ENCODE measurements at regions not wholly inside any gene's neighbourhood (a gene's known extent, or its start where the extent isn't known, plus 50 kb on each side); places are given as distances from the start of the nearest gene placed in this dataset.
"Not testable (repeated sequence)": the region's sequence is repeated elsewhere in the genome, so short reads cannot be mapped to it uniquely, and the experiment has no call there.

GRCh38 chr2:242035858-242036652, 166.5 kb downstream of the RTP5 start:
- Histone ChIP-seq H3K27me3 (ENCODE audit: control insufficient read depth in 2 of 2, insufficient read depth in 2 of 2, low read length in 2 of 2) (peaks cover 0 to 15% of the 10 kb centered on the region in 2 donors), H3K9ac (ENCODE audit: low read depth in 1 of 2, low read length in 2 of 2) (no peak overlapping the region), H3K36me3 (ENCODE audit: control insufficient read depth in 2 of 2, insufficient read depth in 2 of 2, low read length in 2 of 2) (no peaks in the 10 kb centered on the region), H3K4me1 (ENCODE audit: control insufficient read depth in 2 of 2, insufficient read depth in 2 of 2, low read length in 2 of 2) (no peaks in the 10 kb centered on the region), H3K9me3 (ENCODE audit: control insufficient read depth in 2 of 2, low read length in 2 of 2) (no peaks in the 10 kb centered on the region), H3K4me3 (ENCODE audit: low read length in 2 of 2) (no peak overlapping the region), H3K27ac (ENCODE audit: low read depth in 2 of 2, low read length in 2 of 2) (no peak overlapping the region)

GRCh38 chr2:242036653-242036950, 167.1 kb downstream of the RTP5 start:
- H3K4me1 ChIP-seq (ENCODE audit: control insufficient read depth in 2 of 2, insufficient read depth in 2 of 2, low read length in 2 of 2): no peaks in the 10 kb centered on the region
- H3K4me3 ChIP-seq (ENCODE audit: low read length in 2 of 2): no peak overlapping the region
- H3K36me3 ChIP-seq (ENCODE audit: control insufficient read depth in 2 of 2, insufficient read depth in 2 of 2, low read length in 2 of 2): no peaks in the 10 kb centered on the region
- H3K9me3 ChIP-seq (ENCODE audit: control insufficient read depth in 2 of 2, low read length in 2 of 2): no peaks in the 10 kb centered on the region
- no peak overlapping the region for H3K9ac ChIP-seq (ENCODE audit: low read depth in 1 of 2, low read length in 2 of 2)
- peaks cover 0 to 9% of the 10 kb centered on the region in 2 donors for H3K27me3 ChIP-seq (ENCODE audit: control insufficient read depth in 2 of 2, insufficient read depth in 2 of 2, low read length in 2 of 2)
- no peak overlapping the region for H3K27ac ChIP-seq (ENCODE audit: low read depth in 2 of 2, low read length in 2 of 2)

GRCh38 chr2:242038166-242038927, 168.8 kb downstream of the RTP5 start:
- Histone ChIP-seq H3K4me3 (ENCODE audit: low read length in 2 of 2) (no peak overlapping the region), H3K4me1 (ENCODE audit: control insufficient read depth in 2 of 2, insufficient read depth in 2 of 2, low read length in 2 of 2) (no peaks in the 10 kb centered on the region)

GRCh38 chr2:242038928-242039341, 169.4 kb downstream of the RTP5 start:
- no peaks in the 10 kb centered on the region for H3K36me3 ChIP-seq (ENCODE audit: control insufficient read depth in 2 of 2, insufficient read depth in 2 of 2, low read length in 2 of 2)
- H3K4me1 ChIP-seq (ENCODE audit: control insufficient read depth in 2 of 2, insufficient read depth in 2 of 2, low read length in 2 of 2): no peaks in the 10 kb centered on the region
- peaks cover 0 to 4% of the 10 kb centered on the region in 2 donors for H3K27me3 ChIP-seq (ENCODE audit: control insufficient read depth in 2 of 2, insufficient read depth in 2 of 2, low read length in 2 of 2)
- H3K9me3 ChIP-seq (ENCODE audit: control insufficient read depth in 2 of 2, low read length in 2 of 2): no peaks in the 10 kb centered on the region
- no peak overlapping the region for H3K4me3 ChIP-seq (ENCODE audit: low read length in 2 of 2)
- H3K27ac ChIP-seq (ENCODE audit: low read depth in 2 of 2, low read length in 2 of 2): no peak overlapping the region
- H3K9ac ChIP-seq (ENCODE audit: low read depth in 1 of 2, low read length in 2 of 2): no peak overlapping the region

More at GRCh38 chr2:242038166-242038927, 168.8 kb downstream of the RTP5 start:
- Histone ChIP-seq H3K27me3 (ENCODE audit: control insufficient read depth in 2 of 2, insufficient read depth in 2 of 2, low read length in 2 of 2) (peaks cover 0 to 5% of the 10 kb centered on the region in 2 donors), H3K9me3 (ENCODE audit: control insufficient read depth in 2 of 2, low read length in 2 of 2) (no peaks in the 10 kb centered on the region), H3K9ac (ENCODE audit: low read depth in 1 of 2, low read length in 2 of 2) (no peak overlapping the region), H3K27ac (ENCODE audit: low read depth in 2 of 2, low read length in 2 of 2) (no peak overlapping the region), H3K36me3 (ENCODE audit: control insufficient read depth in 2 of 2, insufficient read depth in 2 of 2, low read length in 2 of 2) (no peaks in the 10 kb centered on the region)

- peaks cover 0 to 4% of the 10 kb centered on the region in 2 donors for H3K27me3 ChIP-seq (ENCODE audit: control insufficient read depth in 2 of 2, insufficient read depth in 2 of 2, low read length in 2 of 2)
- H3K27ac ChIP-seq (ENCODE audit: low read depth in 2 of 2, low read length in 2 of 2): no peak overlapping the region
Measured at GRCh38 chr2:242040303-242040655, 170.8 kb downstream of the RTP5 start.

GRCh38 chr2:242040681-242041080, 171.2 kb downstream of the RTP5 start:
- Histone ChIP-seq H3K27me3 (ENCODE audit: control insufficient read depth in 2 of 2, insufficient read depth in 2 of 2, low read length in 2 of 2) (peaks cover 0 to 4% of the 10 kb centered on the region in 2 donors), H3K27ac (ENCODE audit: low read depth in 2 of 2, low read length in 2 of 2) (no peak overlapping the region), H3K36me3 (ENCODE audit: control insufficient read depth in 2 of 2, insufficient read depth in 2 of 2, low read length in 2 of 2) (no peaks in the 10 kb centered on the region), H3K4me3 (ENCODE audit: low read length in 2 of 2) (no peak overlapping the region), H3K9ac (ENCODE audit: low read depth in 1 of 2, low read length in 2 of 2) (no peak overlapping the region), H3K4me1 (ENCODE audit: control insufficient read depth in 2 of 2, insufficient read depth in 2 of 2, low read length in 2 of 2) (no peaks in the 10 kb centered on the region), H3K9me3 (ENCODE audit: control insufficient read depth in 2 of 2, low read length in 2 of 2) (no peaks in the 10 kb centered on the region)

More at GRCh38 chr2:242040303-242040655, 170.8 kb downstream of the RTP5 start:
- H3K9me3 ChIP-seq (ENCODE audit: control insufficient read depth in 2 of 2, low read length in 2 of 2): no peaks in the 10 kb centered on the region
- no peaks in the 10 kb centered on the region for H3K4me1 ChIP-seq (ENCODE audit: control insufficient read depth in 2 of 2, insufficient read depth in 2 of 2, low read length in 2 of 2)
- no peak overlapping the region for H3K9ac ChIP-seq (ENCODE audit: low read depth in 1 of 2, low read length in 2 of 2)
- H3K4me3 ChIP-seq (ENCODE audit: low read length in 2 of 2): no peak overlapping the region
- H3K36me3 ChIP-seq (ENCODE audit: control insufficient read depth in 2 of 2, insufficient read depth in 2 of 2, low read length in 2 of 2): no peaks in the 10 kb centered on the region

GRCh38 chr2:242041816-242042215, 172.3 kb downstream of the RTP5 start:
- H3K4me1 ChIP-seq (ENCODE audit: control insufficient read depth in 2 of 2, insufficient read depth in 2 of 2, low read length in 2 of 2): no peaks in the 10 kb centered on the region
- no peak overlapping the region for H3K9ac ChIP-seq (ENCODE audit: low read depth in 1 of 2, low read length in 2 of 2)
- no peak overlapping the region for H3K27ac ChIP-seq (ENCODE audit: low read depth in 2 of 2, low read length in 2 of 2)
- H3K36me3 ChIP-seq (ENCODE audit: control insufficient read depth in 2 of 2, insufficient read depth in 2 of 2, low read length in 2 of 2): no peaks in the 10 kb centered on the region
- no peaks in the 10 kb centered on the region for H3K27me3 ChIP-seq (ENCODE audit: control insufficient read depth in 2 of 2, insufficient read depth in 2 of 2, low read length in 2 of 2)
- no peaks in the 10 kb centered on the region for H3K9me3 ChIP-seq (ENCODE audit: control insufficient read depth in 2 of 2, low read length in 2 of 2)
- H3K4me3 ChIP-seq (ENCODE audit: low read length in 2 of 2): no peak overlapping the region

- Histone ChIP-seq H3K4me3 (ENCODE audit: low read length in 2 of 2) (no peak overlapping the region), H3K9me3 (ENCODE audit: control insufficient read depth in 2 of 2, low read length in 2 of 2) (no peaks in the 10 kb centered on the region), H3K9ac (ENCODE audit: low read depth in 1 of 2, low read length in 2 of 2) (no peak overlapping the region), H3K4me1 (ENCODE audit: control insufficient read depth in 2 of 2, insufficient read depth in 2 of 2, low read length in 2 of 2) (no peaks in the 10 kb centered on the region), H3K36me3 (ENCODE audit: control insufficient read depth in 2 of 2, insufficient read depth in 2 of 2, low read length in 2 of 2) (no peaks in the 10 kb centered on the region), H3K27me3 (ENCODE audit: control insufficient read depth in 2 of 2, insufficient read depth in 2 of 2, low read length in 2 of 2) (no peaks in the 10 kb centered on the region), H3K27ac (ENCODE audit: low read depth in 2 of 2, low read length in 2 of 2) (no peak overlapping the region)
Measured at GRCh38 chr2:242043538-242044312, 174.2 kb downstream of the RTP5 start.

- H3K27ac ChIP-seq (ENCODE audit: low read depth in 2 of 2, low read length in 2 of 2): no peak overlapping the region
- H3K9ac ChIP-seq (ENCODE audit: low read depth in 1 of 2, low read length in 2 of 2): no peak overlapping the region
- no peaks in the 10 kb centered on the region for H3K36me3 ChIP-seq (ENCODE audit: control insufficient read depth in 2 of 2, insufficient read depth in 2 of 2, low read length in 2 of 2)
- H3K9me3 ChIP-seq (ENCODE audit: control insufficient read depth in 2 of 2, low read length in 2 of 2): no peaks in the 10 kb centered on the region
- H3K4me3 ChIP-seq (ENCODE audit: low read length in 2 of 2): no peak overlapping the region
- H3K27me3 ChIP-seq (ENCODE audit: control insufficient read depth in 2 of 2, insufficient read depth in 2 of 2, low read length in 2 of 2): no peaks in the 10 kb centered on the region
- H3K4me1 ChIP-seq (ENCODE audit: control insufficient read depth in 2 of 2, insufficient read depth in 2 of 2, low read length in 2 of 2): no peaks in the 10 kb centered on the region
Measured at GRCh38 chr2:242044313-242044590, 174.7 kb downstream of the RTP5 start.

GRCh38 chr2:242045596-242046144, 176.1 kb downstream of the RTP5 start:
- not testable (repeated sequence) for H3K9me3 ChIP-seq (ENCODE audit: control insufficient read depth in 2 of 2, low read length in 2 of 2); H3K4me3 ChIP-seq (ENCODE audit: low read length in 2 of 2); H3K36me3 ChIP-seq (ENCODE audit: control insufficient read depth in 2 of 2, insufficient read depth in 2 of 2, low read length in 2 of 2); H3K27ac ChIP-seq (ENCODE audit: low read depth in 2 of 2, low read length in 2 of 2); H3K27me3 ChIP-seq (ENCODE audit: control insufficient read depth in 2 of 2, insufficient read depth in 2 of 2, low read length in 2 of 2); H3K9ac ChIP-seq (ENCODE audit: low read depth in 1 of 2, low read length in 2 of 2); H3K4me1 ChIP-seq (ENCODE audit: control insufficient read depth in 2 of 2, insufficient read depth in 2 of 2, low read length in 2 of 2)

All from mucosa of rectum (tissue), 2 donors.